ENCODE measurements at regions not wholly inside any gene's neighbourhood (a gene's known extent, or its start where the extent isn't known, plus 50 kb on each side); places are given as distances from the start of the nearest gene placed in this dataset.

GRCh38 chr5:168104350-168104749 lies 187.1 kb upstream of the WWC1 start:
- no peak for DNase-seq (ENCODE audit: low read depth, low spot score)

- DNase-seq (ENCODE audit: low read depth, low spot score), result no peak
Observed at GRCh38 chr5:168104811-168105481, 186.5 kb upstream of the WWC1 start.

- no peak for DNase-seq (ENCODE audit: low read depth, low spot score)
Observed at GRCh38 chr5:168106008-168106761, 185.3 kb upstream of the WWC1 start.

GRCh38 chr5:168109441-168109840 lies 182.0 kb upstream of the WWC1 start:
- DNase-seq (ENCODE audit: low read depth, low spot score), result no peak

GRCh38 chr5:168110384-168110783 lies 181.1 kb upstream of the WWC1 start:
- no peak for DNase-seq (ENCODE audit: low read depth, low spot score)

- DNase-seq (ENCODE audit: low read depth, low spot score), result no peak
Observed at GRCh38 chr5:168110870-168111832, 180.3 kb upstream of the WWC1 start.

GRCh38 chr5:168114444-168115017 lies 176.9 kb upstream of the WWC1 start:
- no peak for DNase-seq (ENCODE audit: low read depth, low spot score)

GRCh38 chr5:168117469-168117868 lies 174.0 kb upstream of the WWC1 start:
- no peak for DNase-seq (ENCODE audit: low read depth, low spot score)

GRCh38 chr5:168118042-168118668 lies 173.3 kb upstream of the WWC1 start:
- no peak for DNase-seq (ENCODE audit: low read depth, low spot score)

- DNase-seq (ENCODE audit: low read depth, low spot score), result no peak
Observed at GRCh38 chr5:168120401-168121137, 170.9 kb upstream of the WWC1 start.

- no peak for DNase-seq (ENCODE audit: low read depth, low spot score)
Observed at GRCh38 chr5:168121138-168121494, 170.3 kb upstream of the WWC1 start.

GRCh38 chr5:168123631-168124528 lies 167.6 kb upstream of the WWC1 start:
- no peak for DNase-seq (ENCODE audit: low read depth, low spot score)

- no peak for DNase-seq (ENCODE audit: low read depth, low spot score)
Observed at GRCh38 chr5:168125445-168126199, 165.8 kb upstream of the WWC1 start.

GRCh38 chr5:168126606-168127005 lies 164.8 kb upstream of the WWC1 start:
- DNase-seq (ENCODE audit: low read depth, low spot score), result no peak

- no peak for DNase-seq (ENCODE audit: low read depth, low spot score)
Observed at GRCh38 chr5:168128111-168128510, 163.3 kb upstream of the WWC1 start.

- no peak for DNase-seq (ENCODE audit: low read depth, low spot score)
Observed at GRCh38 chr5:168128557-168128956, 162.9 kb upstream of the WWC1 start.

GRCh38 chr5:168131519-168131918 lies 159.9 kb upstream of the WWC1 start:
- no peak for DNase-seq (ENCODE audit: low read depth, low spot score)

- DNase-seq (ENCODE audit: low read depth, low spot score), result no peak
Observed at GRCh38 chr5:168132241-168132641, 159.2 kb upstream of the WWC1 start.

- no peak for DNase-seq (ENCODE audit: low read depth, low spot score)
Observed at GRCh38 chr5:168135897-168136296, 155.5 kb upstream of the WWC1 start.

Measured in brain pericyte (primary cell).